HAP-1 (cell line): ENCODE measurements at regions not wholly inside any gene's neighbourhood (a gene's known extent, or its start where the extent isn't known, plus 50 kb on each side); places are given as distances from the start of the nearest gene placed in this dataset.

Source experiments
- DNase-seq, 2 experiments: peaks; one replicate each; pipeline ENCODE4 v3.0.0-alpha.2; 2016 to 2020; ENCODE audit warnings: low spot score in 2 of 2
- H3K27me3 ChIP-seq: fragments of 250-450 bp; sonication (Bioruptor Pico); 2 replicates; pipeline ENCODE4 v1.5.1; 2020; ENCODE audit warnings: low read depth, mild to moderate bottlenecking, moderate library complexity
- H3K36me3 ChIP-seq: fragments of 250-450 bp; sonication (Bioruptor Pico); replicated peaks from 2 replicates; pipeline ENCODE4 v1.5.1; 2020; ENCODE audit warnings: mild to moderate bottlenecking
- H3K4me1 ChIP-seq: fragments of 250-450 bp; sonication (Bioruptor Pico); 2 replicates; pipeline ENCODE4 v1.5.1; 2020; ENCODE audit warnings: mild to moderate bottlenecking
- H3K4me3 ChIP-seq: fragments of 250-450 bp; sonication (Bioruptor Pico); 2 replicates; pipeline ENCODE4 v1.5.1; 2020; ENCODE audit warnings: mild to moderate bottlenecking, moderate library complexity
- H3K9me3 ChIP-seq: fragments of 250-450 bp; sonication (Bioruptor Pico); 2 replicates; pipeline ENCODE4 v1.5.1; 2020; ENCODE audit warnings: mild to moderate bottlenecking, moderate library complexity
- in situ Hi-C: fragments of 300-500 bp; cut with MboI; formaldehyde crosslinking; loops from 3 replicates; pipeline ENCODE4 v1.14.3; 2020; ENCODE audit warnings: low sequenced_read_pairs, inconsistent platforms, mixed read lengths

- no peaks in the 10 kb centered on the region for H3K27me3 ChIP-seq
- in situ Hi-C loops = no loop called here
- H3K4me3 ChIP-seq = no peak overlapping the region
- no peaks in the 10 kb centered on the region for H3K36me3 ChIP-seq
- no peaks in the 10 kb centered on the region for H3K9me3 ChIP-seq
- no peak for DNase-seq
- H3K4me1 ChIP-seq = peaks cover 9% of the 10 kb centered on the region
Measured at GRCh38 chr2:206368484-206368883, 74.8 kb upstream of the ADAM23 start.

- Histone ChIP-seq H3K27me3 (no peaks in the 10 kb centered on the region), H3K9me3 (no peaks in the 10 kb centered on the region), H3K4me1 (peaks cover 3% of the 10 kb centered on the region; the same call in 1 of the 2 replicates), H3K4me3 (no peak overlapping the region), H3K36me3 (no peaks in the 10 kb centered on the region)
- in situ Hi-C loops = no loop called here
- no peak for DNase-seq
Measured at GRCh38 chr2:206368933-206369569, 74.3 kb upstream of the ADAM23 start.

GRCh38 chr2:206375956-206376355, 67.4 kb upstream of the ADAM23 start:
- H3K9me3 ChIP-seq = 0 out of 2 replicates have a peak, but pooled peaks cover 4% of the 10 kb centered on the region
- no peaks in the 10 kb centered on the region for H3K36me3 ChIP-seq
- H3K4me3 ChIP-seq = no peak overlapping the region
- no peaks in the 10 kb centered on the region for H3K4me1 ChIP-seq
- no peak for DNase-seq
- peaks cover 2% of the 10 kb centered on the region; the same call in 1 of the 2 replicates for H3K27me3 ChIP-seq
- in situ Hi-C loops = loop anchor here (25.0 kb wide), 1 partner anchor 311 kb away; no protein-coding TSS in a partner anchor

- H3K4me1 ChIP-seq = no peaks in the 10 kb centered on the region
- no peak overlapping the region for H3K4me3 ChIP-seq
- in situ Hi-C loops = loop anchor here (25.0 kb wide), 1 partner anchor 308 kb away; no protein-coding TSS in a partner anchor
- H3K9me3 ChIP-seq = 0 out of 2 replicates have a peak, but pooled peaks cover 4% of the 10 kb centered on the region
- no peaks in the 10 kb centered on the region for H3K36me3 ChIP-seq
- no peak for DNase-seq
- peaks cover 2% of the 10 kb centered on the region; the same call in 1 of the 2 replicates for H3K27me3 ChIP-seq
Measured at GRCh38 chr2:206378835-206379234, 64.5 kb upstream of the ADAM23 start.

- DNase-seq = no peak
- in situ Hi-C loops = loop anchor here (25.0 kb wide), 1 partner anchor 308 kb away; no protein-coding TSS in a partner anchor
- Histone ChIP-seq H3K9me3 (0 out of 2 replicates have a peak, but pooled peaks cover 4% of the 10 kb centered on the region), H3K4me3 (no peak overlapping the region), H3K36me3 (no peaks in the 10 kb centered on the region), H3K27me3 (peaks cover 2% of the 10 kb centered on the region; the same call in 1 of the 2 replicates), H3K4me1 (no peaks in the 10 kb centered on the region)
Measured at GRCh38 chr2:206379266-206379665, 64.1 kb upstream of the ADAM23 start.

GRCh38 chr2:206379886-206380285, 63.4 kb upstream of the ADAM23 start:
- 0 out of 2 replicates have a peak, but pooled peaks cover 4% of the 10 kb centered on the region for H3K9me3 ChIP-seq
- peaks cover 2% of the 10 kb centered on the region; the same call in 1 of the 2 replicates for H3K27me3 ChIP-seq
- in situ Hi-C loops = loop anchor here (25.0 kb wide), 1 partner anchor 307 kb away; no protein-coding TSS in a partner anchor
- no peak for DNase-seq
- no peak overlapping the region for H3K4me3 ChIP-seq
- H3K4me1 ChIP-seq = no peaks in the 10 kb centered on the region
- no peaks in the 10 kb centered on the region for H3K36me3 ChIP-seq

GRCh38 chr2:206381881-206382280, 61.5 kb upstream of the ADAM23 start:
- H3K9me3 ChIP-seq = no peaks in the 10 kb centered on the region
- peaks cover 2% of the 10 kb centered on the region; the same call in 1 of the 2 replicates for H3K27me3 ChIP-seq
- no peaks in the 10 kb centered on the region for H3K4me1 ChIP-seq
- in situ Hi-C loops = loop anchor here (25.0 kb wide), 1 partner anchor 305 kb away; no protein-coding TSS in a partner anchor
- DNase-seq = no peak
- no peaks in the 10 kb centered on the region for H3K36me3 ChIP-seq
- no peak overlapping the region for H3K4me3 ChIP-seq

GRCh38 chr2:206383669-206384068, 59.7 kb upstream of the ADAM23 start:
- no peaks in the 10 kb centered on the region for H3K4me1 ChIP-seq
- DNase-seq = no peak
- H3K36me3 ChIP-seq = no peaks in the 10 kb centered on the region
- peaks cover 2% of the 10 kb centered on the region; the same call in 1 of the 2 replicates for H3K27me3 ChIP-seq
- no peaks in the 10 kb centered on the region for H3K9me3 ChIP-seq
- in situ Hi-C loops = loop anchor here (25.0 kb wide), 1 partner anchor 304 kb away; no protein-coding TSS in a partner anchor
- H3K4me3 ChIP-seq = no peak overlapping the region

GRCh38 chr2:206387808-206388207, 55.5 kb upstream of the ADAM23 start:
- Histone ChIP-seq H3K4me1 (no peaks in the 10 kb centered on the region), H3K9me3 (no peaks in the 10 kb centered on the region), H3K27me3 (no peaks in the 10 kb centered on the region), H3K36me3 (no peaks in the 10 kb centered on the region), H3K4me3 (no peak overlapping the region)
- in situ Hi-C loops = loop anchor here (25.0 kb wide), 1 partner anchor 299 kb away; no protein-coding TSS in a partner anchor
- no peak for DNase-seq

GRCh38 chr2:206388698-206389097, 54.6 kb upstream of the ADAM23 start:
- DNase-seq = no peak
- Histone ChIP-seq H3K9me3 (no peaks in the 10 kb centered on the region), H3K27me3 (no peaks in the 10 kb centered on the region), H3K4me3 (no peak overlapping the region), H3K36me3 (no peaks in the 10 kb centered on the region), H3K4me1 (no peaks in the 10 kb centered on the region)
- in situ Hi-C loops = loop anchor here (25.0 kb wide), 1 partner anchor 299 kb away; no protein-coding TSS in a partner anchor

GRCh38 chr2:206389164-206389563, 54.2 kb upstream of the ADAM23 start:
- Histone ChIP-seq H3K9me3 (no peaks in the 10 kb centered on the region), H3K4me1 (no peaks in the 10 kb centered on the region), H3K27me3 (no peaks in the 10 kb centered on the region), H3K4me3 (no peak overlapping the region), H3K36me3 (no peaks in the 10 kb centered on the region)
- no peak for DNase-seq
- in situ Hi-C loops = loop anchor here (25.0 kb wide), 1 partner anchor 298 kb away; no protein-coding TSS in a partner anchor

GRCh38 chr2:206390181-206390580, 53.2 kb upstream of the ADAM23 start:
- Histone ChIP-seq H3K9me3 (no peaks in the 10 kb centered on the region), H3K4me3 (no peak overlapping the region), H3K27me3 (no peaks in the 10 kb centered on the region), H3K4me1 (no peaks in the 10 kb centered on the region), H3K36me3 (no peaks in the 10 kb centered on the region)
- in situ Hi-C loops = loop anchor here (25.0 kb wide), 1 partner anchor 297 kb away; no protein-coding TSS in a partner anchor
- DNase-seq = no peak

GRCh38 chr2:206392118-206392517, 51.2 kb upstream of the ADAM23 start:
- H3K9me3 ChIP-seq = no peaks in the 10 kb centered on the region
- no peaks in the 10 kb centered on the region for H3K36me3 ChIP-seq
- peak; percentile 60 to 70 for DNase-seq
- H3K4me1 ChIP-seq = no peaks in the 10 kb centered on the region
- no peaks in the 10 kb centered on the region for H3K27me3 ChIP-seq
- H3K4me3 ChIP-seq = no peak overlapping the region
- in situ Hi-C loops = loop anchor here (25.0 kb wide), 1 partner anchor 295 kb away; no protein-coding TSS in a partner anchor
